NT2/D1 (cell line): ENCODE measurements at regions not wholly inside any gene's neighbourhood (a gene's known extent, or its start where the extent isn't known, plus 50 kb on each side); places are given as distances from the start of the nearest gene placed in this dataset.

Experiments
- SUZ12 ChIP-seq: IDR thresholded peaks from 2 replicates; pipeline ENCODE4 v1.6.1; 2011; ENCODE audit not compliant: insufficient read length, insufficient read depth; ENCODE audit errors: extremely low read depth
- ZNF274 ChIP-seq: IDR thresholded peaks from 2 replicates; pipeline ENCODE4 v1.6.1; 2011; ENCODE audit warnings: mild to moderate bottlenecking, low read depth, low read length

- no peak for TF ChIP-seq ZNF274
- TF ChIP-seq SUZ12, result no peak
These were observed 921.2 kb upstream of the CNTNAP5 start for GRCh38 chr2:123103902-123104301.
